AG04450 (cell line): ENCODE measurements at regions not wholly inside any gene's neighbourhood (a gene's known extent, or its start where the extent isn't known, plus 50 kb on each side); places are given as distances from the start of the nearest gene placed in this dataset.
"Not testable (repeated sequence)": the region's sequence is repeated elsewhere in the genome, so short reads cannot be mapped to it uniquely, and the experiment has no call there.

Source experiments
- CTCF ChIA-PET: fragments of 300-600, 350-600 bp; formaldehyde crosslinking; extraction: SDS; loops from one replicate; lab custom pipeline; 2022; ENCODE audit warnings: antibody characterized with exemption, inconsistent platforms; lab: Charles Lee
- POLR2A ChIA-PET: fragments of 350-600 bp; formaldehyde crosslinking; extraction: SDS; loops from one replicate; lab custom pipeline; 2021; ENCODE audit warnings: antibody characterized with exemption, inconsistent platforms; lab: Yijun Ruan, JAX
- DNase-seq: peaks from one replicate; pipeline ENCODE4 v3.0.0-alpha.2; 2011; ENCODE audit warnings: low read depth, low spot score
- H3K27ac ChIP-seq: one replicate; pipeline ENCODE4 v1.5.1; 2012; ENCODE audit warnings: low read depth, low read length, control low read depth
- H3K27me3 ChIP-seq: one replicate; pipeline ENCODE4 v1.6.0; 2012; ENCODE audit warnings: low read length; ENCODE audit not compliant: control insufficient read depth, insufficient read depth
- H3K4me3 ChIP-seq: 2 replicates; pipeline ENCODE4 v1.5.1; 2011; ENCODE audit warnings: mild to moderate bottlenecking, low read depth, low read length, control low read depth
- H3K9me3 ChIP-seq: 2 replicates; pipeline ENCODE4 v1.5.1; 2012; ENCODE audit warnings: low read length; ENCODE audit not compliant: control insufficient read depth, insufficient read depth
- CTCF ChIP-seq: IDR thresholded peaks from 2 replicates; pipeline ENCODE4 v1.5.1; 2011; ENCODE audit warnings: low read depth, low read length, control low read depth, inconsistent platforms

- ChIA-PET POLR2A (no interaction called here), CTCF (no interaction called here)
These were observed 250.0 kb upstream of the PROK2 start for GRCh38 chr3:72034986-72035385.

GRCh38 chr3:72033666-72034428, 248.9 kb upstream of the PROK2 start:
- POLR2A ChIA-PET: no interaction called here
- CTCF ChIA-PET: no interaction called here
- Histone ChIP-seq H3K27ac (no peak overlapping the region), H3K9me3 (no peaks in the 10 kb centered on the region), H3K27me3 (no peaks in the 10 kb centered on the region), H3K4me3 (no peak overlapping the region)
- no peak for DNase-seq
- TF ChIP-seq CTCF: no peak

More at GRCh38 chr3:72034986-72035385, 250.0 kb upstream of the PROK2 start:
- no peaks in the 10 kb centered on the region for H3K9me3 ChIP-seq
- H3K4me3 ChIP-seq: no peak overlapping the region
- no peaks in the 10 kb centered on the region for H3K27me3 ChIP-seq
- no peak overlapping the region for H3K27ac ChIP-seq
- no peak for TF ChIP-seq CTCF
- DNase-seq: no peak

- no peak for DNase-seq
- Histone ChIP-seq H3K4me3 (no peak overlapping the region), H3K9me3 (no peaks in the 10 kb centered on the region), H3K27ac (no peak overlapping the region), H3K27me3 (no peaks in the 10 kb centered on the region)
- CTCF ChIA-PET: no interaction called here
- POLR2A ChIA-PET: no interaction called here
- TF ChIP-seq CTCF: no peak
These were observed 247.6 kb upstream of the PROK2 start for GRCh38 chr3:72032441-72033135.

GRCh38 chr3:72031581-72031980, 246.6 kb upstream of the PROK2 start:
- no peak overlapping the region for H3K27ac ChIP-seq
- TF ChIP-seq CTCF: no peak
- ChIA-PET CTCF (no interaction called here), POLR2A (no interaction called here)
- H3K27me3 ChIP-seq: no peaks in the 10 kb centered on the region
- DNase-seq: no peak
- no peaks in the 10 kb centered on the region for H3K9me3 ChIP-seq
- H3K4me3 ChIP-seq: no peak overlapping the region

GRCh38 chr3:72030296-72030695, 245.3 kb upstream of the PROK2 start:
- H3K9me3 ChIP-seq, H3K27ac ChIP-seq, DNase-seq, H3K27me3 ChIP-seq, H3K4me3 ChIP-seq, POLR2A ChIA-PET, CTCF ChIA-PET: not testable (repeated sequence)

GRCh38 chr3:72028726-72029125, 243.8 kb upstream of the PROK2 start:
- DNase-seq, H3K9me3 ChIP-seq, H3K27me3 ChIP-seq, H3K27ac ChIP-seq, H3K4me3 ChIP-seq, CTCF ChIA-PET: not testable (repeated sequence)
- POLR2A ChIA-PET: interaction anchor here (0.5 kb wide), 1 partner anchor 374 kb away, joined by 3 read pairs; no protein-coding TSS in a partner anchor

GRCh38 chr3:72028307-72028706, 243.4 kb upstream of the PROK2 start:
- CTCF ChIA-PET, H3K27ac ChIP-seq, H3K4me3 ChIP-seq, DNase-seq, H3K27me3 ChIP-seq, H3K9me3 ChIP-seq: not testable (repeated sequence)
- POLR2A ChIA-PET: interaction anchor here (0.5 kb wide), 1 partner anchor 374 kb away, joined by 3 read pairs; no protein-coding TSS in a partner anchor

- H3K27ac ChIP-seq, H3K4me3 ChIP-seq, DNase-seq, H3K9me3 ChIP-seq, POLR2A ChIA-PET, CTCF ChIA-PET, H3K27me3 ChIP-seq: not testable (repeated sequence)
These were observed 242.8 kb upstream of the PROK2 start for GRCh38 chr3:72027728-72028127.
